ENCODE measurements at regions not wholly inside any gene's neighbourhood (a gene's known extent, or its start where the extent isn't known, plus 50 kb on each side); places are given as distances from the start of the nearest gene placed in this dataset.

- CTCF ChIA-PET: no interaction called here
- POLR2A ChIA-PET: no interaction called here
Measured at GRCh38 chr4:11505221-11505971, 76.7 kb upstream of the HS3ST1 start.

DNA sequence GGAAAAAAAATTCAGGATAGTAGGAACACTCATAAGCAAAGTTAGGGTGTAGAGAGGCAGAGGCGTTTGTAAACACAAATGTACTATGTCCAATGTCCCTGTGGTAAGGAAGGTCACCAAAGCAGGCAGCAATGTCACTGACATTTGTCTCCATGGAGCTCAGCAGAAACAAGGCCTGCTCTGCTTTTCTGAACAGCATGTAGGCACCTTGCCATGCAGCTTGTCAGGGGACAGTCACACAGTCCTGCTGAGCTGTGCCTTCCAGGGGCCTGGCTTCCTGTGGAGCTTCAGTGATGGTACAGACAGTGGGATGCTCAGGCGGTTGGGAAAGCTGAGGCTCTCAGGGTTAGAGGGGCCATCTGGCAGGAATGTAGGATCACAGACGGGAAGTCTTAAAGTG is 74.5 kb upstream of the HS3ST1 start:
- ChIA-PET CTCF (no interaction called here), POLR2A (no interaction called here)

- POLR2A ChIA-PET: no interaction called here
- CTCF ChIA-PET: no interaction called here
Measured at GRCh38 chr4:11497972-11498371, 69.3 kb upstream of the HS3ST1 start.

GRCh38 chr4:11497212-11497806 is 68.6 kb upstream of the HS3ST1 start:
- ChIA-PET CTCF (no interaction called here), POLR2A (no interaction called here)

- POLR2A ChIA-PET: no interaction called here
- CTCF ChIA-PET: no interaction called here
Measured at GRCh38 chr4:11496351-11496829, 67.7 kb upstream of the HS3ST1 start.

DNA sequence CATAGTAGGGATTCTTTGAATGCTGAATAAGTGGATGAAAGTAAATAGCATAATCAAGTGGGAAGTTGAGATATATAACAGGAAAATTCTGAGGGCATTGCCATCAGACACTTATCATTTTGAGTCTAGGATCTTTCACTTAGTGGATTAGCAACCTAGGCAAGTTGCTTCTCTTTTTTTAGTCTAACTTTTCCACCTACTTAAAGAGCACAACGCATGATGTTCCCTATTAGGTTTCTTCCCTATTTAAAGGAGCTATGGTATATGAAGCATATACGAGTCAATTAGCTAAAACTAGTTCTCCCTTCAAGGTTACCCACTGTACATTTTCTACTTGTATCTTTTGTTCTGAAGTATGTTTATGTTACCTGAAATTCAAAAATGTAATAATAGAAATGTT is 67.1 kb upstream of the HS3ST1 start:
- CTCF ChIA-PET: no interaction called here
- POLR2A ChIA-PET: no interaction called here

DNA sequence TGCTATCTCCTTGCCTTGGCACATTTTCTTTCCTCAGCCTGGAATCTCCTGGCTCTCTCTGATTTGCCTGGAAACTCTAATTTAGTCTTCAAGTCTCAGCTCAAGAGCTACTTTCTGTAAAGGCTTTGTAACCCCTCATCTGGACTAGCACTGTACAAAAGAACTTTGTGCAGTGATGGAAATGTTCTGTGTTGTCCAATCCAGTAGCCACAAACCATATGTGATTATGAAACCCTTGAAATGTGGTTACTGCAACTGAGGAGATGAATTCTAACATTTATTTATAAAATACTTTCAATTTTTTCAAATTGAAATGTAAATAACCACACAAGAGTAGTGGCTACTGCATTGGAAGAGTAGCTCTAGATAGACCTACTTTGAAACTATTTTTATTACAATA is 66.6 kb upstream of the HS3ST1 start:
- ChIA-PET CTCF (no interaction called here), POLR2A (no interaction called here)

GRCh38 chr4:11494232-11494631 is 65.5 kb upstream of the HS3ST1 start:
- CTCF ChIA-PET: no interaction called here

DNA sequence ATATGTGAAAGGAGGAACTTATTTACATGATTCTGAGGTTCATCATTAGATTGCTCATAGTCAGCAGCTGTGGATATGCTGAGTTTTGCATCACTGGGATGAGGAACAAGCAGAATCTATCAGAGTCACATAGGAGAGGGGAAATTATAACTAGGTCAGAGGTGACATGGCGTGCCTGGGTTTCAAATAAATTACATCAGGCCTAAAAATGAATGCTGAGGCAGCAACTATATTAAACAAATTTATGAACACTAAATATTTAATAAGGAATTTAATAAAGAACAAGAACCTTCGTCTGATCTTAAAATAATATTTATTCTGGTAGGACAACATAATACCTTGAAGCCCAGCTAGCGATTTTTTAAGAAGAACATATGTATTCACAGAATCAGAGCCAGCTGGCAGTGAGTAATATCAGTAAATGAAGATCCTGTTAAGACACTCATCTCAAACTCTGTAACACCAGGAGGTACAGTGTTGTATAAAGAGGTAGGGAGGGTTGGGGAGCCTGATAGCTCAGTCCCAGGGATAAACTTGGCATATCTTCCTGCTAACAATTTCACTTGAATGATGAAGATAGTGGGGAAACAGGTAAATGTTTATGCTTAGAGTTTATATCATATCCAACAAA is 60.9 kb upstream of the HS3ST1 start:
- CTCF ChIA-PET: no interaction called here
- POLR2A ChIA-PET: no interaction called here

More at GRCh38 chr4:11494232-11494631, 65.5 kb upstream of the HS3ST1 start:
- POLR2A ChIA-PET: no interaction called here

DNA sequence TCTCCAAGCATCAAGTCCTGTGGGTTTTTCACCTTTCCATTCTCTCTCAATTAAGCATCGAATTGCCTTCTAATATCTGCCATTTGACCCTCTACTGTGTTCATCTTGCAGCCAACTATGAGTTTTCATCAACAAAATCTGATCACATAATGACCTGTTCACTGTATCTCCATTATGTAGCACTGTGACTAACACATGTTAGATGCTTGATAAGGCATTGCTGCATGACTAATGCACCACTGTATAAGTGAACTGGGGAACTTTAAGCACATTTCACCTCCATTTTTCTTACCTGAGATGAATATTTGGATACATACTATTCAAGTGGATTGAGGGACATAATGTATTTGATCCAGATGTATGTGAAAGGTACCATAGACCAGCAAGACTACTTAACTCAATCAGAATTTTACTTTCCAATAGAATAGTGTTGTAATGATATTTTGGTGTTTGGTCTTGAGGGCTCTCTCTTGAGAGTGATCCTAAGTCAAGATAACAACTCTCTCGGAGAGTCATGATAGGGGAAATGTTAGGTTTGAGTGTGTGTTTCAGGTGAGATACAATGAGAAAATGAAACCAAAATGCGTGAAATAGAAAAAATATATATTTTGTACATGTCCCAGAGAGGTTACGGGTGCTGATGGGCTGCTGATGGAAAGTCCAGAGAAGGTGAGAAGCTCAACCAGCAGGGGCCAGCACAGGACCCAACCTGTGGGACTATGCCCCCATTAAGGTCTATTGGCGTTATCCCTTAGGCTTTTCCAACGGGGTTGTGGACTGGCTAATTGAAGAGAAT is 60.2 kb upstream of the HS3ST1 start:
- ChIA-PET CTCF (no interaction called here), POLR2A (no interaction called here)

- CTCF ChIA-PET: no interaction called here
- POLR2A ChIA-PET: no interaction called here
Measured at GRCh38 chr4:11487868-11488544, 59.3 kb upstream of the HS3ST1 start.

DNA sequence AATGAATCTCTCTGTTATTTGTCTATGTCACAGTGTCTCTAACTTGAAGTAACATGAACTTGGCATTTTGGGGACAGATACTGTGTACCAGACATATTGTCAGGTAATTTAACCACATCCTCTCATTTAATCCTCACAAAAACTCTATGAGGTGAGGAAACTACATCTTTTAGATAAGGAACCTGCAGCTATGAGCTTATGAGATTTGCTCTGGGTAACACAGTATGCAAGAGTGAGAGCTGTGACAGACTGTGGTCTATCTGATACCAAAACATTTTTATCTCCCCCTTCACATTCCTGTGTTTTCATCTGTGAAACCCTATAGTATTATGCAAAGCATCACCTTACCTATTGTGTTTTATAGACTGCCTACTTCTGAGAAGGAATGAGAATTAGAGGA is 58.4 kb upstream of the HS3ST1 start:
- CTCF ChIA-PET: no interaction called here
- POLR2A ChIA-PET: no interaction called here

DNA sequence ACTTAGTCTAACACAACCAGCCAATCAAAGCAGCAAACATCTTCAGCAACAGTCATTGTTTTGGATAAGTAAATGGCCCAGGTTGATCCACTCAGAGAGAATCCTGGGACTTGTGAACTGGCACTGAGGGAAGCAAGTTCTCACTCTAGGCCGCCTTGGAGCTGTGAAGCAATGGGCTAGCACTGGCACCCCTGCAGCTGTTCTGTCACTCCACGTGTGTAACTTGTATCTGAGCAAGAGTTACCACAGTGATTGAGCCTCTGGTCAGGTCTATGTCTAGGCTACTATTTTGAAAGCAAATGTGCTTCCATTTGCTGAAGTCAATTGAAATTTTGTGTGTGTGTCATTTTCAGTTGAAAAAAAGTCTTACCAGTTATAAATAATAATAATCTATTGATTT is 57.2 kb upstream of the HS3ST1 start:
- CTCF ChIA-PET: no interaction called here
- POLR2A ChIA-PET: no interaction called here

- ChIA-PET CTCF (no interaction called here), POLR2A (no interaction called here)
Measured at GRCh38 chr4:11484531-11484930, 55.8 kb upstream of the HS3ST1 start.

DNA sequence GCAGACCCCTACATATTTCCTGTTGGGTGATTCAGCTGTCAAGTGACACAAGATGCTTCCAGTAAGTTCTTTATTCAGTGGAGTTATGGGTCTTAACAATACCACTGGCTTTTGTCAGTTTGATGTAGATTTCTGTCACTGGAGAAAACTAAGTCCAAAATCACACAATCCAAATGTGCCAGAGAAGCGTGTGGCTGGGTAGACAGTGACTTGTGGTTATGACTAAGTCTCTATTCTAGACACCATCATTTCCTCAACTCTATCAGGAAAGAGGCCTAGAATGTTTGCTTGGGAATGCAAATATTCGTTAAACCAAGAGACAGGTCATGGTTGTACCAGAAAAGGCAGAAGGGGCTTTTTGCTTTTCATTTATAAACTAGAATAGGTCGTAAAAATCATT is 54.4 kb upstream of the HS3ST1 start:
- POLR2A ChIA-PET: no interaction called here
- CTCF ChIA-PET: no interaction called here

- POLR2A ChIA-PET: no interaction called here
- CTCF ChIA-PET: no interaction called here
Measured at GRCh38 chr4:11480683-11481082, 52.0 kb upstream of the HS3ST1 start.

Measured in activated CD8-positive, alpha-beta memory T cell treated with anti-CD3 and anti-CD28 coated beads for 36 hours (primary cell).